ENCODE measurements at regions not wholly inside any gene's neighbourhood (a gene's known extent, or its start where the extent isn't known, plus 50 kb on each side); places are given as distances from the start of the nearest gene placed in this dataset.

DNA sequence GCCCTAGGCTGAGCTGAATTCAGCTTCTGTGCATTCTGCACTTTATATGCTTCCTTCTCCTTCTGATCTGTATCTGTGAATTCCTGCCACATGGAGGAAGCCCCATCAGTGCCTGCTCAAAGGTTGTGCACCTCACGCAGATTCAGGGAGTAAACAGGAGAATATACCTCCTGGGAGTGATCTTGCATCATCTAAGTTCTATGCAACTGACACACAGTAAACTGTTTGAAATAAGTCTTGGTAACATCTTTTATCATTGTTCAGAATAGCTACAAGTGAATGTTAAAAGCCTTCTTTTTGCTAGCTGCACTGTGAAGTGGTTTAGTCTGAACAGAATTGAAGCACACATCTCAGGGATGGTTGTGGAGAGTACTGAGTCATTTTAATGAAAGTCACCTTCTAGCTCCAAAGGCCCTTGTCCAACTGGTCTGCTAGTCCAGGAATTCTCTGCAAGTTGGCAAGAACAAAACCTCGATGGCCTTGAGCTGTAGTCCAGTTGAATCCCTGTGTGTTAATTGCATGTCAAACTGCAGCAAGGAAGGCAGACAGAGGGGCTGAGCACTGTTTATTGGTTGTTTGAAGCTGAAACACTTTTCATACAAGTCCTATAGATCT is 215.0 kb downstream of the WNT5A start:
- intact Hi-C loops (cut with DNase I): no loop called here
- no peak overlapping the region for H3K9ac ChIP-seq (ENCODE audit: low read depth in 2 of 2, low read length in 2 of 2)
- no peaks in the 10 kb centered on the region for H3K4me1 ChIP-seq
- no peaks in the 10 kb centered on the region for H3K27me3 ChIP-seq
- H3K27ac ChIP-seq: no peak overlapping the region
- TF ChIP-seq CTCF (IDR thresholded peaks at IDR 0.05): no peak
- no peaks in the 10 kb centered on the region for H3K9me3 ChIP-seq
- H3K36me3 ChIP-seq: no peaks in the 10 kb centered on the region
- H3K4me3 ChIP-seq: no peak overlapping the region
- no peak for DNase-seq

- no peak for TF ChIP-seq CTCF (IDR thresholded peaks at IDR 0.05)
- Histone ChIP-seq H3K27ac (no peak overlapping the region), H3K4me1 (no peaks in the 10 kb centered on the region), H3K9me3 (no peaks in the 10 kb centered on the region), H3K9ac (ENCODE audit: low read depth in 2 of 2, low read length in 2 of 2) (no peak overlapping the region), H3K36me3 (no peaks in the 10 kb centered on the region), H3K27me3 (no peaks in the 10 kb centered on the region), H3K4me3 (no peak overlapping the region)
- DNase-seq: no peak
- intact Hi-C loops (cut with DNase I): no loop called here
Observed at GRCh38 chr3:55271549-55271948, 215.6 kb downstream of the WNT5A start.

GRCh38 chr3:55270976-55271375 is 216.1 kb downstream of the WNT5A start:
- no peak overlapping the region for H3K27ac ChIP-seq
- H3K4me1 ChIP-seq: no peaks in the 10 kb centered on the region
- H3K27me3 ChIP-seq: no peaks in the 10 kb centered on the region
- no peak for TF ChIP-seq CTCF (IDR thresholded peaks at IDR 0.05)
- no peak for DNase-seq
- no peak overlapping the region for H3K4me3 ChIP-seq
- H3K9ac ChIP-seq (ENCODE audit: low read depth in 2 of 2, low read length in 2 of 2): no peak overlapping the region
- H3K36me3 ChIP-seq: no peaks in the 10 kb centered on the region
- intact Hi-C loops (cut with DNase I): no loop called here
- no peaks in the 10 kb centered on the region for H3K9me3 ChIP-seq

- Histone ChIP-seq H3K9ac (ENCODE audit: low read depth in 2 of 2, low read length in 2 of 2) (no peak overlapping the region), H3K27me3 (no peaks in the 10 kb centered on the region), H3K4me3 (no peak overlapping the region), H3K27ac (no peak overlapping the region), H3K4me1 (no peaks in the 10 kb centered on the region), H3K36me3 (no peaks in the 10 kb centered on the region), H3K9me3 (no peaks in the 10 kb centered on the region)
- no peak for DNase-seq
- intact Hi-C loops (cut with DNase I): no loop called here
- no peak for TF ChIP-seq CTCF (IDR thresholded peaks at IDR 0.05)
Observed at GRCh38 chr3:55269636-55270035, 217.5 kb downstream of the WNT5A start.

GRCh38 chr3:55269096-55269495 is 218.0 kb downstream of the WNT5A start:
- Histone ChIP-seq H3K9me3 (no peaks in the 10 kb centered on the region), H3K4me3 (no peak overlapping the region), H3K27ac (no peak overlapping the region), H3K36me3 (no peaks in the 10 kb centered on the region), H3K4me1 (no peaks in the 10 kb centered on the region), H3K9ac (ENCODE audit: low read depth in 2 of 2, low read length in 2 of 2) (no peak overlapping the region), H3K27me3 (no peaks in the 10 kb centered on the region)
- no peak for TF ChIP-seq CTCF (IDR thresholded peaks at IDR 0.05)
- intact Hi-C loops (cut with DNase I): no loop called here
- DNase-seq: no peak

Data from colonic mucosa (tissue), 4 donors.